Ureter (tissue), 1 donor: ENCODE measurements at regions not wholly inside any gene's neighbourhood (a gene's known extent, or its start where the extent isn't known, plus 50 kb on each side); places are given as distances from the start of the nearest gene placed in this dataset.

ENCODE experiments used
- DNase-seq: peaks from one replicate; pipeline ENCODE4 v3.0.0-alpha.2; 2020; ENCODE audit warnings: low spot score
- donor health status: DM: yes; HTN: yes; CAD: no.

DNA sequence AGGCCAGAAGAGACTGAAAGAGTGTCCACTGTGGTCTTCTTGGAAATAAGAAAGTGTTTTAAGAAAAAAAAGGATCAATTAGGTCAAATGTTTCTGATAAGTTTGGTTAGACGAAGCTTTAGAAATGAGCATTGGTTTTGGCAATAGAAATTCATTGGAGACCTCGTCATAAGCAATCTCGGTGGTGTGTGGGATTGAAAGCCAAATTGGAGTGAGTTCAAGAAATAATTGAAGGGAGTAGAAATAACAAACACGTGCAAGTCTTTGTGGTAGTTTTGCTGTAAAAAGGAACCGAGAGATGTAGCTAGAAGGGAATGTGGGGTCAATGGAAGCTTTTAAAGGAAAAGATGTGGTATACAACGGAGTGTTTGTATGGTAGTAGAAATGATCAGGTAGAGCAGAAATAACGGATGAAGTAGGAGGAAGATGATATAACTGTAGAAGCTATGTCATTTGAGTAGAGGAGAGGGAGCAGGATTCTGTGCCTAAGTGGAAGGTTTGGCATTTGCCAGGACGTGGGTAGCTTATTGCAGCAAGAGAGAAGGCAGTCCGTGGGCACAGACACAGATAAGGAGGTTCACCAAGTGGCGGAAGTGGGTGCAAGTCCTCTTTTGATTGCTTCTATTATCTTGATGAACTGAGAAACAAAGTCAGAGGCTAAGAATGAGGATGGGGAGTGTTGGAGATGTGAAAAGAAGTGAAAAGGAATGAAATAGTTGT lies 146.2 kb downstream of the DACT1 start:
- DNase-seq, result no peak

DNA sequence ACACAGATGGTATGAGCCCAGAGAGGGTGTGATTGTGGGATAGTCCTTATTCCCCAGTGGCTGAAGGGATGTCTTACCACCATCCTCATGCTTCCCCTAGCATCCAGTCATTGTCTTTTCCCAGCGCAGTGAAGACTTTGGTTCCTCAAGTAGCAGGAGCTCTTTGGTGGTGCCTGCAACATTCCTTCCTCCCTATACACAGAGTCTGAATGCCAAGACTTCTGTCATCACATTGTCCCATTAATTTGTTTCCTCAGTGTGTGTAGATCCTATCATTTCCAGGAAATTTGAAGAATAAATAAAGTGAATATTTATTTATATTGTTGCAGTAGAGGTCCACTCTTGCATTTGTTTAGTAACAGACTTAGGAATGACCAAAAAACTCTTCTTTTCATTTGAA lies 147.2 kb downstream of the DACT1 start:
- no peak for DNase-seq

DNA sequence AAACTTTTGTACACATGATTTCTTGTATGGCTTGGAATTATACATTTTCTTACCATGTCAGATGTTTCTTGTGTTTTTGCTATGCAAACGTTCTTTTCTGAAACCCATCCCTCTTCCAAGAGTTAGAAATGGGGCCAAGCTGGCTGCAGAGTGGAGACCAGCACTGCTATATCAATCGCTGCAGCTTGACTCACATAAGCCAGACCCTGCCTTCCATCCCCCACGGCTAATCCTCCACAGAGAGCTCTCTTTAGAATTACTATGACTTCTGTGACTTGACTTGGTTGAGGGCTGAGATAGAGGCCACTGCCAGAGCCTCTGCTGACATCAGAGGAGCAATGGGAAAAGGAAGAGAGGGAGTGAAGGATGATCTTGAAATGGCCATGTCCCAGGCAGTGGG lies 147.9 kb downstream of the DACT1 start:
- DNase-seq, result no peak

DNA sequence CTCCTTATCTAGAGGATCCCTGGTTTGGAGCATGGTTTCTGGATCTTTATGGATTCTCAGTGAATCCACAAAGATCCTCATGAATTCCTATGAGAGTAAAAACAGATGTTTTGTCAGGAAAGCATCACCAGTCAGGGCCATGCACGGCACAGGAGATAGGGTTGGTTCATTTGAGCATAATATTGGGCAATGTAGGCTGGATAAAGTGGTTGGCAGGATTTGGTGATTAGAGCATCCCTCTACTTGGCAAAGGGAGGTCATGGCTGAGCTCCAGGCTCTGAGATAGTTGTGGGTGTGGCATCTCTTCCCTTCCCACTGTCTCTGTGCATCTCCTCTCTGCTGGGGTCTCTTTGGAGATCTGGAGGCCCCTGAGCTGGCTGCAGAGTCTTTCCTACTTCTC lies 149.8 kb downstream of the DACT1 start:
- DNase-seq, result no peak

DNA sequence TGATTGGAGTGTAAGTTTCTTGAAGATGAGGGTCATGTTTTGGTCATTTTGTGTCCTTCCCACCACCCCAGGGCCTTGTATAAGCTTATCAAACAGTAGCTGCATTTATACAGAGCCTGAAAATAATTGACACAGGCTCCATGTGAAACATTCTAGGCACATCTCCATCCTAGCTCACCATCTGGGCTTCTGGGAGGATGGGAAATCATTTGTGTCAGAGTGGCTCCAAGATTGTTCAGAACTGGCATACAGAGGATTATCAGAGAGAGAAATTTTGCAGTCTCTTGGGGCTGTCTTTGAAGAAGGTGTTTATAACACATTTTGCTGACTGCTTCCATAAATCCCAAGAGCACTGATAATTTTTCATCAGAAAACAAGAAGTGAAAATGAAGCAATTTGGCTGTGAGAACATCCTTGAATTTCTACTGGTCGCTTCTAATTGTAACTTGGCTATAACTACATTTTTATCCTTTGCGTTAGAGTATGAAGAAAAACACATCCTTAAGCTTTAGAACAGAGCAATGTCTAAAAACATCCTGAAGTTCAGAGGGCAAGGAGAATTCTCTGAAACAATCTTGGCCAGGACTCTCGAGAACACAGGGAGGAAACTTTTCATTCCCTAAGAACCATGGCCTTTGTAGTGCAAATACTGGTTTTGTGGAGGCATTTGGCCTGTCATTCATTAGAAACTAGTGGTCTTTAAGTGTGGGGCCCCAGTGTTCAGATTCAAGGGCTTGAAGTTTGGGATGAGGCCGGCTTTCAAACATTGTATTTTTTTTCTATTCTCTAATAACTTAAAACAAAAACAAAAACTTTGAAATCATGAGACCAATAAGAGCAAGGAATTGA lies 151.1 kb downstream of the DACT1 start:
- no peak for DNase-seq

DNA sequence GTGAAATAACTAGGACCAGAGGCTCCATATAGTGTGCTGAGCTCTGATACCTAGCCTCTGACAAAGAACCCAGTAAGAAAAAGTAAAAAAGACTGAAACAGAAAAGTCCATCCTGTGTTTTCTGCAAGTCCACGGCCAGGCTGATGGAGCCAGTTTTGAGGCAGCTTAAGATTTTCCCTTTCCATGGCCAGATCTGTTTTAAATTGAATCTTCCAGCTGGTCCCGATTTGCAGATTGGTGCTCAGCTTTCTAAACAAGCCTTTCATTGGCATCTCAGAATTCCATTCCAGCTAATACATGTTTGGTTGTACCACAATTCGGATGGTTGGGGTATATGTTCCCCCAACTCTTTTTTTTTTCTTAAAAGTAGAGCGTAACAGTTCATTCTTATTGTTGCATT lies 152.0 kb downstream of the DACT1 start:
- no peak for DNase-seq

DNA sequence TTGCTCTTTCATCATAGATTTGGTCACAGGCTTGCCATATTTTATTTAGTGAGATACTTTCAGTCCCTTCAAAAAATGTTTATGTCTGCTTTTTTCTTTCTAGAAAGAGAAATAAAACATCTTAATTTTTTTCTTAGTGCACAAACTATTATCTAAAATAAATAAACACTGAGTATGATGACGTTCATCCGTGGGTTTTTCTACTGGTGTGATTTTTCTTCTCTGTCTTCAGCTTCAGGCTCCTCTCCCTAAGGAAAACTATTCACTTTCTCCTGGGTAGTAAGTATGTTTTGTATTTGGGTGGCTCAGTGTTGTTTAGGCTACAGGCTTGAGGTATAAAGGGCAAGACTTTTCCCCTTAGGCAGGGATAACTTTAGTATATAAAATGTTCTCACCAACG lies 154.7 kb downstream of the DACT1 start:
- no peak for DNase-seq

DNA sequence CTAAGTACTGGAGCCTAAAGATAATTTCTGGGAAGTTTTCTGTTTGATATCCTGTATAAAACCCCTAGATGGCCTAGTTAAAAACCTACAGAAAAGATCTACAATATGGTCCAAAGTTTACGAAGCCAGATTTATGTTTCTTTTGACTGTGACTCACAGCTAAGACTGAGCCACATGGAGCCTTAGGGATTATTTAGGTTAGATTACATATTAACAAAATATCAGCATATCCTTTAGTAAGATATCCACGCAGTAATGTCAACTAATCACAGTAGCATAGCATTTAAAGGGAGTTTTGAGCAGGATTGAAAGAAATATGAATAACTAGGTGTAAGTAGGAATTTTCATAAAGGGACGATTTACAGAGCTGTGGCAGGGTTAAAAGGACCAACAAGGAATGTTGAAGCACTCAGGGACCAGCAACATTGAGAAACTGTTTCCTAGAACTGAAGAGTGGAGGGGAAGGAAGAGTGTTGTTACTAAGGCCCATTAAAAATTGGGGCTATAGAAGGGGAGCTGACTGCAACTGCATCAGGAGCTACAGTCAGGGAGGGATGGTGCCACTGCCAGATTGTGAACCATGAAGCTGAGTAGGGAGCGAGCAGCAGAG lies 155.5 kb downstream of the DACT1 start:
- DNase-seq, result no peak

DNA sequence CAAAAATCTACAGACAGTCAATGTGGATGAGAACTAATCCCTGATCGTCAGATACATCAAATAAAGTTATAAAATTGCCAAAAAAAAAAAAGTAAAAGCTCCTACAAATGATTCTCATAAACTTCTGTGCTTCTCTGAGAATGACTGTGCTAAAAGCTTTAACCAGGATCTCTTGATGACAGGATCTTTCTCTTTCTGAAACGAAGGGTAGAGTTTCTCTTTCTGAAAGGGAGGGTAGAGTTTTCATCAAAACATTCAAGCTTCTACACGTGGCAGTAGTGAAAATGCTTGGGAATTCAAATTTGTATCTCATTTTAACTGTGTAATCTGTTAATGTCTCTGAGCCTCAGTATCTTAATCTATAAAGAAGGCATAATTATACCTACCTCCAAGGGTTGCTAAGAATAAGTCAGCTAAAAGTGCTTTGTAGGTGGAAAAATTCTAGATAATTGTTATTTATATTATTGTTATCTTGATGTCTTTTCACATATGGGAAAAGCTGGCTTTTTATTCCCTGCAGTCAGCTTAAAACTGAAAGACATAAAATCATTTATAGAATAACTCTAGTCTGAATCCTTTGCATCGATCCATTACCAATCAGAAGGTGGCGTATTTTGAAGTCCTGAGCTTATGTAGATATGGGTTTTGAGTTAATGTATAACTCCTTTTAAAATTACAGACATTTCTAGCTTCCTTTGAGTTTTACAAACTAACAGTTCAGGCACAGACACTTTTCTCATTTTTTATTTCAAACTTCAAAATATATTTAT lies 157.4 kb downstream of the DACT1 start:
- DNase-seq, result no peak

DNA sequence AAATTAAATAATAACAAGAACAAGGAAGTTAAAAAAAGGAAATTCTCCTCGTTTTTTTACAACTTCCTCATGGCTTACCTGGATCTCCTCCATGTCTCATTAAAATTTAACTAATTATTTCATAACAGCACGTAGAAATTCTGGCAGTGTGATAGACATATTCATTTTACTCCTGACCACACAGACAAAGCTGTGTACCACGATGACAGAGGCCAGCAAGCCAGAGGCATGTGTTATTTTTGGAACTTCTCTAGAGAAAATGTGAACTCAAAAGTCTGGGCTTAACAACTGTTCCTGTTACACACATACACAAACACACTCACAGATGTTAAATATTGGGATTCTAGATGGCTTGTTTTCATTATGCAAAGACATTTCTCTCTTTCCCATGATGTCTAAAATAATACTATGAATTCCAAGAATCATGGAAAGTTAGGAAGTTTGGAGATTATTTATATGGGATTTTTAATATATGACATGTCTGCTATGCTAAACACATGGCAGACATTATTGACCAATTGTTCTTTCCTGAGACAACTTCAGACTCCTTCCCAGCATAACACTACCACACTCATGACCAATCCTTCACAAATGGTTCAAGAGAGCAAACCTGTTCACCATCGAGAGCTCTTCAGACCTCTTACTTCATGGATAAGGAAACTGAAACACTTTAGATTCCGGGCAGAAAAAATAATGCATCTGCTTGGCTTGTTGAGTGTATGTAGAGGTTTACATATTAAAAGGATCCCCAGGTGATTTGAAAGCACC lies 158.7 kb downstream of the DACT1 start:
- no peak for DNase-seq

DNA sequence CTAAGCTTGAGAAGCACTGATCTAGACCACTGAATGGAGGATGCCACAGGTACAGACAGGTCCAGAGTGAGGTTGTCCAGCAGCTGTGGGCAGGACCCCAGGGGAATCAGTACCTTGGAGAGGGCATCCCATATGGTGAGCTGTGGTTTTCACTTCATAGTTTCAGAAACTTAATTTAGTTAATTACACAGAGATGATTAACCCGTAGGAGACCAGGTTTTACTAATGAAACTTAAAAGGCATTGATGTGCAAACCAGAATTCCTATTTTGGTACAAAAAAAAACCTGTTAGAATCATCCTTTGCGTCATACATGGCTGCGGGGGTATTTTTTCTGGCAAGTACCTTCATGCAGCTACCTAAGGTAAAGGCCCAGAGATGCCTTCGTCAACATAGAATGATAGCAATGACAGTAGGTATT lies 159.3 kb downstream of the DACT1 start:
- no peak for DNase-seq

DNA sequence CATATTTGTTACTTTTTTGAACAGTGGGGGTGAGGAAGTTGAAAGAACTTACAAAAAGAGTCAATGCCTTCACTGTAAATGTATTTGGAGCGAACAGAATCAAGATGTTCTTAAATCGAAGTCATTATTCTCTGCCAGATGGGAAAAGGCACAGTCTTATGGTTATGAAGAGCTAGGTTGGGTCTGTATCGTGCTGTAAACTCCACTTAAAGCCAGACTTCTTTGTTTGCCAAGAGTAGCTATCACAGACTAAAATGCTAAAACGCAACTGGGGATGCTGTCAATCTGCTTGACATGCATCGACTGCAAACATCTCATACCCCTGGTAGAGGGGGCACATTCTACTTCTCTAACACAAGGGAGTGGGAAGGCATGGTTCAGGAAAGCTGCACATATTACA lies 160.4 kb downstream of the DACT1 start:
- no peak for DNase-seq

DNA sequence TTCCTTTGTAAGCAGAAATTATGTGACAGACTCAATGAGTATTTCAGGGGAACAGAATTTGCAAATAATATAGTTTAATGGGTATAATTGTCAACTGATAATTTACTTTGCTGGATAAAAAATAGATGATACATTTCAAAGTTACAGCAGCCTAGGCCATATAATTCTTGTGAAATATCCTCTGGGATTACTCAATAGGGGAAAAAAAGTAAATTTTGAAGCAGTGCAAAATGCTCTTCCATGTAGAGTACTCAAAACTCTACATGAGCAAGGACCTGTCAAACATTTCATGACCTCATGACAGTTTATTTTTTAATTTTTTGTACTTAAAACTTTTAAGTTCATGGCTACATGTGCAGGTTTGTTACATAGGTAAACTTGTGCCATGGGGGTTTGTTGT lies 163.3 kb downstream of the DACT1 start:
- DNase-seq, result no peak

DNA sequence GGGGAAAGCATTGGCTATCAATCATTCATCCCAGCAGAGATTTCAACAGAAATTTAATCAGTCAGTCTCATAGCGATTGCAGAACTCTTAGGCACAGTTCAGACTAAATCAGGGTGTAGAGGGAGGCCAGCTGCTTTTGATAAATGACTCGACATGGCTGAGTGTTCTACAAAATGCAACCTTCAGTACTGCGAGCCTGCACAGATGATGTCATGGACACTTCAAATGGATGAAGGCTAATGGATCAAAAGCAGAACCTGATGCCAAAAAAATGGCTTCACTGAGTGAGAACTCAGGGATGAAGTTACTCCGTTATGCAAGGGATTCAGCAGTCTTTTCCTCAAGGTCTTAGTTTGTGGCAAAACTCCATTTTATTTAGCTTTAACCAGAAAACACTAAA lies 167.3 kb downstream of the DACT1 start:
- no peak for DNase-seq

DNA sequence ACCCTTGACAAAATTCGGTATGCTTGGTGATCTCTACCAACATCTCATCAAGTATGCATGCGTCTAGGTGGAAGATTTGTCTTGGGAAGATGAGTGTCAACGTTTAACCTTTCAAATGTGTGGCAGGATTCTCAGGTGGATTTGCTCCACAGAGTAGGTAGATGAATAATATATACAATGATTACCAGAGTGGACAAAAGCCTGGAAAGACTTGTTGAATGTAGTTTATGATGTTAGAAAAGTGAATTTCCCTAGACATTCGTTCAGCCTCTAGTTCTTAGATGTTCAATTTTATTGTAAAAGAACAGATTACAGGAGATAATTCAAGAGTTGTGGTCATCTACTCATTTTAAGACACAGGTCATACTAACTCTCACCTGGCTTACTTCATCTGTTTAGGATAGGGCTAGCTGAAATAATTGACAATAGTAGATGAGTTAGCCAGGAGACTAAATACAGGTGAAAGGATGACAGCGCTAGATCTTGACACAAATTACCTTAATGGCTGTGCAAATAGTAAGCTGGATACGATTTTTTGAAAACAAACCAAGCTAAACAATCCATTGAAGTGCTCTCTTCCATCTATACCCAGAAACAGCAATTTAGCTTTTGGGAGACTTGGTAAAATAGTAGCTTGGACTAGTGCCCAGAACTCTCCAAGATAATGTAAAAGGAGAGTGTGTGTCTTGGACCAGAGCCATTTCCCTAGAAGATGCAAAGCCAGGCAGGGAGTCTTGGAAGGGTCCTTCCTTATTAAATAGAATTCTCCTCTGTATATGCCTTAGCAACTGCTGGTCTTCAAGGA lies 168.0 kb downstream of the DACT1 start:
- no peak for DNase-seq

DNA sequence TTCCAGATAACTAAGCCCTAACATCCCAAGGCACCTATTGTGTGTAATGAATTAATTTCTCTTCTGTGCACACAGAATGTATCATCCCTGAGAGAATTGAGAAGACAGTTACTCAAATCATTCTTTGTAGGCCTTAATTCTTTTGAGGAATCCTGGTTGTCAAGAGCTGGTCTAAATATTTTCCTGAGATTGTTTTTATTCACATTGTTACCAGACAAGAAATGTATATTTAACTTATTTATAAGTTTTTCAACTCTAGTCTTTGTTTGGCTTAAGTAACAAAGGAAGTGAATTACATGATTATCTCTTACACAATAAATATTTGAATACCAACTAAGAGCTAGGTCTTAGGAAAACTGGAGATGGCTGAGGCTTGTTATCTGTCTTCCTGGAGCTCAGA lies 169.4 kb downstream of the DACT1 start:
- no peak for DNase-seq

DNA sequence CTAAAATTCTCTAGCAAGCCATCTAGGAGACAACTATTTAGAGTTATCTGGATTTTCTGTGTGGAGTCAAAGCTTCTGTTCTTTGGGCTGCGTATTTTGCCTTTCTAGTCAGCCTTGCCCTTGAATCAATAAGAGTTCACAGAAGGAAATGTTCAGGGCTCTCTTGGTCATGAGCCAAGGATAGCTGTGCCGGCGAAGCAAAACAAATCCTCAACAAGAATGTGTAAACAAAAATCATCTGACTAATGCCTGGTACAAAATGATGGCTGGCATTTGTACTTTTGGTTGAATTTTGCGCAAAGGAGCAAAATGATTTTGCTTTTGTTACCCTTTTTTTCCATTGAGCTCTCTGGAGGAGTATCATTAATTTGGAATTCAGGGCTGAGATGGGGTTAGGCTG lies 171.1 kb downstream of the DACT1 start:
- peak; percentile 70 for DNase-seq

DNA sequence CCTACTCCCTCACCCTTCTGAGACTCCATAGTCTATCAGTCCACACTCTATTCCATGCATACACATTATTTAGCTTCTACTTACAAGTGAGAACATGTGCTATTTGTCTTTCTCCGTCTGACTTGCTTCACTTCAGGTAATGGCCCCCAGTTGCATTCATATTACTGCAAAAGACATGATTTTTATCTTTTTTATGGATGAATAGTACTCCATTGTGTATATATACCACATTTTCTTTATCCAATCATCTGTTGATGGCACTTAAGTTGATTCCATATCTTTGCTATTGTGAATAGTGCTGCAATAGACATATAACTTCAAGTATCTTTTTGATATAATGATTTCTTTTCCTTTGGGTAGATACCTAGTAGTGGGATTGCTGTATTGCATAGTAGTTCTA lies 171.8 kb downstream of the DACT1 start:
- DNase-seq, result no peak

DNA sequence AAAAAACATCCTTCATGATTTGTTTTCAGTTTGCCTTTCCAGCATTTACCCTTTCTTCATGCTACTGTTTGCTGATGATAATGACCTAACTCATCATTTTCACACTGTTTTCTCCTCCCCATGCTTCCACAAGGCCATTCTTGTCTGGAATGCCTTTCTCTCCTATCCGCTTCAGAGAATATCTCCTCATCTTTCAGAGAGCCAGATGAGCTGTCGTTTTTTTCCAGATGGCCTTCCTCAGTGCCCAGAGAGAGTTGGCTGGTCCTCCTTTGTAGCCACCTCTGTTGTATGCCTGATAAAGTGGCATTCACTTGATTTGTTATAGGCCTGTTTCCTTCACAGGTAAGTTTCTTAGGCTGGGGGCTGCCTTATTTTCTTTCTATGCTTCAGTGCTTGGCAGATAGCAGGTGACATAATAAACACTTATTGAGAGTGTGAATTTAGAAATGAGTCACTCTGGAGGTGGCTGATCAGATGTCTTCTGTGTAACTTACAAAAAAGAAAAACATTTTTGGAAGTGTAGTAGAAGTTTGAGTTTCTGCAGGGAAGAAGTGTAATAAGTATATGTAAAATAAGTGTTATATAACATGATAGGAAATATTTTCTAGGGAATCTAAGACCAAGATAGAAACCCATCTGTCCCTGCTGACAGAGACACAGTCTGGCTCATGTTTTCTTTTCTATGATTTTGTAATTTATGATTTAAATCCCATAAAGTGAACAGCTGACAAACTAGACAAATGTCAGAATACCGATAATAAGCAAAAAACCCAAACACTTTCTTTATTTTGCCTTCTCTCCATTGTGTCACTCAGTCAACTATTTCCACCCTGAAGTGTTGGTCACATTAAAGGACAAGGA lies 174.5 kb downstream of the DACT1 start:
- no peak for DNase-seq

DNA sequence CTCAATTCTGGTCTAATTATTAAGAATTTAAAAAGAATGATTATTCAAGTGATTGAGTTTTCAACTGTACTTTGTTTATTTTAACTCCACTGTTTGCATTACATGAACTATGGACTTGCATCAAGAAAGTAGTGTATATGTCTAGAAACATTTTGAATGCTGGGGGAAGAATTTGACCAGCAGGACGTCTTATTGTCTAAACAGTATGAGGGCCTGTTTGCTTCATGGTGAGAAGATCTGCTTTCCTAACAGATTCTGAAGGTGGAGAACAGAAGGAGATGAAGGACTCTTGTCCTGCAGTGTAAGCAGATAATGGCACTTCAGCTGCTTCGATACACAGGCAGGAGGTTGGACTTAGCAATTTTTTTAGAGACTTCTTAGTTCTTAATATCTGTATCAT lies 176.0 kb downstream of the DACT1 start:
- no peak for DNase-seq
